ENCODE measurements at regions not wholly inside any gene's neighbourhood (a gene's known extent, or its start where the extent isn't known, plus 50 kb on each side); places are given as distances from the start of the nearest gene placed in this dataset.

- TF ChIP-seq HDAC6 (IDR thresholded peaks at IDR 0.05; ENCODE audit: low read depth, low read length) (no peak), NRF1 (IDR thresholded peaks at IDR 0.05; ENCODE audit: low read depth, low read length) (no peak), SAP30 (IDR thresholded peaks at IDR 0.05; ENCODE audit: insufficient read depth, insufficient replicate concordance, low read length) (no peak), CREB1 (IDR thresholded peaks at IDR 0.05) (no peak), TCF12 (IDR thresholded peaks at IDR 0.05; ENCODE audit: low read depth, low read length) (no peak), POLR2A (IDR thresholded peaks at IDR 0.05; ENCODE audit: control extremely low read depth in 1 of 2, low read depth in 2 of 2, low read length in 2 of 2) (no peak)
These were observed 534.8 kb downstream of the PSAT1 start (continued) for GRCh38 chr9:78831726-78832125.
